ENCODE measurements at regions not wholly inside any gene's neighbourhood (a gene's known extent, or its start where the extent isn't known, plus 50 kb on each side); places are given as distances from the start of the nearest gene placed in this dataset.

- no peak overlapping the region for H3K27ac ChIP-seq (ENCODE audit: low read depth in 1 of 2, low read length in 2 of 2)
- no peaks in the 10 kb centered on the region for H3K9me3 ChIP-seq (ENCODE audit: control insufficient read depth, low read length)
- H3K4me1 ChIP-seq (ENCODE audit: control insufficient read depth in 1 of 2, insufficient read depth in 2 of 2, low read length in 2 of 2), result no peaks in the 10 kb centered on the region
- no peak overlapping the region for H3K4me3 ChIP-seq (ENCODE audit: low read length in 2 of 2)
- DNase-seq (no peak), ATAC-seq (ENCODE audit: low FRiP score) (no peak)
- no peaks in the 10 kb centered on the region for H3K36me3 ChIP-seq (ENCODE audit: control insufficient read depth in 1 of 2, insufficient read depth in 2 of 2, low read length in 1 of 2)
- H3K27me3 ChIP-seq (ENCODE audit: control insufficient read depth in 1 of 2, insufficient read depth in 2 of 2, low read length in 1 of 2), result no peaks in the 10 kb centered on the region
- 89 to 97% methylated on average over 1 of the region's 1 CpG for WGBS, 2 donors
- intact Hi-C loops (cut with DNase I), result no loop called here
These were observed 695.7 kb upstream of the GALNTL6 start for GRCh38 chr4:171117457-171117856.

- ATAC-seq (ENCODE audit: low FRiP score), result no peak
- H3K4me3 ChIP-seq (ENCODE audit: low read length in 2 of 2), result no peak overlapping the region
- intact Hi-C loops (cut with DNase I), result no loop called here
These were observed 711.4 kb upstream of the GALNTL6 start for GRCh38 chr4:171101845-171102244.

GRCh38 chr4:171087089-171087488 is 726.1 kb upstream of the GALNTL6 start:
- WGBS, 2 donors, result 94% methylated on average over 2 of the region's 2 CpGs
- H3K4me1 ChIP-seq (ENCODE audit: control insufficient read depth in 1 of 2, insufficient read depth in 2 of 2, low read length in 2 of 2), result no peaks in the 10 kb centered on the region
- no peak overlapping the region for H3K4me3 ChIP-seq (ENCODE audit: low read length in 2 of 2)
- no peaks in the 10 kb centered on the region for H3K27me3 ChIP-seq (ENCODE audit: control insufficient read depth in 1 of 2, insufficient read depth in 2 of 2, low read length in 1 of 2)
- no peak for ATAC-seq (ENCODE audit: low FRiP score)
- H3K9me3 ChIP-seq (ENCODE audit: control insufficient read depth, low read length), result no peaks in the 10 kb centered on the region
- intact Hi-C loops (cut with DNase I), result no loop called here
- no peaks in the 10 kb centered on the region for H3K36me3 ChIP-seq (ENCODE audit: control insufficient read depth in 1 of 2, insufficient read depth in 2 of 2, low read length in 1 of 2)
- H3K27ac ChIP-seq (ENCODE audit: low read depth in 1 of 2, low read length in 2 of 2), result no peak overlapping the region
- no peak for DNase-seq

More at GRCh38 chr4:171101845-171102244, 711.4 kb upstream of the GALNTL6 start:
- H3K9me3 ChIP-seq (ENCODE audit: control insufficient read depth, low read length), result no peaks in the 10 kb centered on the region
- H3K36me3 ChIP-seq (ENCODE audit: control insufficient read depth in 1 of 2, insufficient read depth in 2 of 2, low read length in 1 of 2), result no peaks in the 10 kb centered on the region
- DNase-seq, result no peak
- no peaks in the 10 kb centered on the region for H3K27me3 ChIP-seq (ENCODE audit: control insufficient read depth in 1 of 2, insufficient read depth in 2 of 2, low read length in 1 of 2)
- no peak overlapping the region for H3K27ac ChIP-seq (ENCODE audit: low read depth in 1 of 2, low read length in 2 of 2)
- no peaks in the 10 kb centered on the region for H3K4me1 ChIP-seq (ENCODE audit: control insufficient read depth in 1 of 2, insufficient read depth in 2 of 2, low read length in 2 of 2)

GRCh38 chr4:171067422-171067821 is 745.8 kb upstream of the GALNTL6 start:
- Histone ChIP-seq H3K36me3 (ENCODE audit: control insufficient read depth in 1 of 2, insufficient read depth in 2 of 2, low read length in 1 of 2) (no peaks in the 10 kb centered on the region), H3K4me3 (ENCODE audit: low read length in 2 of 2) (no peak overlapping the region), H3K4me1 (ENCODE audit: control insufficient read depth in 1 of 2, insufficient read depth in 2 of 2, low read length in 2 of 2) (no peaks in the 10 kb centered on the region), H3K9me3 (ENCODE audit: control insufficient read depth, low read length) (no peaks in the 10 kb centered on the region), H3K27ac (ENCODE audit: low read depth in 1 of 2, low read length in 2 of 2) (no peak overlapping the region), H3K27me3 (ENCODE audit: control insufficient read depth in 1 of 2, insufficient read depth in 2 of 2, low read length in 1 of 2) (no peaks in the 10 kb centered on the region)
- WGBS, 2 donors, result 70 to 71% methylated on average over 1 of the region's 1 CpG
- DNase-seq, result no peak
- intact Hi-C loops (cut with DNase I), result no loop called here
- no peak for ATAC-seq (ENCODE audit: low FRiP score)

- no peak for ATAC-seq (ENCODE audit: low FRiP score)
- Histone ChIP-seq H3K27me3 (ENCODE audit: control insufficient read depth in 1 of 2, insufficient read depth in 2 of 2, low read length in 1 of 2) (no peaks in the 10 kb centered on the region), H3K4me1 (ENCODE audit: control insufficient read depth in 1 of 2, insufficient read depth in 2 of 2, low read length in 2 of 2) (no peaks in the 10 kb centered on the region), H3K9me3 (ENCODE audit: control insufficient read depth, low read length) (no peaks in the 10 kb centered on the region), H3K4me3 (ENCODE audit: low read length in 2 of 2) (no peak overlapping the region), H3K27ac (ENCODE audit: low read depth in 1 of 2, low read length in 2 of 2) (no peak overlapping the region), H3K36me3 (ENCODE audit: control insufficient read depth in 1 of 2, insufficient read depth in 2 of 2, low read length in 1 of 2) (no peaks in the 10 kb centered on the region)
- WGBS, 2 donors, result 77 to 80% methylated on average over 1 of the region's 1 CpG
- intact Hi-C loops (cut with DNase I), result no loop called here
- no peak for DNase-seq
These were observed 763.8 kb upstream of the GALNTL6 start for GRCh38 chr4:171049380-171049779.

GRCh38 chr4:171042989-171043524 is 770.1 kb upstream of the GALNTL6 start:
- no peaks in the 10 kb centered on the region for H3K4me1 ChIP-seq (ENCODE audit: control insufficient read depth in 1 of 2, insufficient read depth in 2 of 2, low read length in 2 of 2)
- peaks cover 4% of the 10 kb centered on the region for H3K9me3 ChIP-seq (ENCODE audit: control insufficient read depth, low read length)
- intact Hi-C loops (cut with DNase I), result no loop called here
- no peaks in the 10 kb centered on the region for H3K36me3 ChIP-seq (ENCODE audit: control insufficient read depth in 1 of 2, insufficient read depth in 2 of 2, low read length in 1 of 2)
- no peaks in the 10 kb centered on the region for H3K27me3 ChIP-seq (ENCODE audit: control insufficient read depth in 1 of 2, insufficient read depth in 2 of 2, low read length in 1 of 2)
- DNase-seq (no peak), ATAC-seq (ENCODE audit: low FRiP score) (no peak)
- 93 to 96% methylated on average over 42 to 46 of the region's 46 CpGs for WGBS, 2 donors
- no peak overlapping the region for H3K4me3 ChIP-seq (ENCODE audit: low read length in 2 of 2)
- H3K27ac ChIP-seq (ENCODE audit: low read depth in 1 of 2, low read length in 2 of 2), result no peak overlapping the region

- DNase-seq, result no peak
- intact Hi-C loops (cut with DNase I), result no loop called here
- Histone ChIP-seq H3K9me3 (ENCODE audit: control insufficient read depth, low read length) (no peaks in the 10 kb centered on the region), H3K4me1 (ENCODE audit: control insufficient read depth in 1 of 2, insufficient read depth in 2 of 2, low read length in 2 of 2) (no peaks in the 10 kb centered on the region), H3K27me3 (ENCODE audit: control insufficient read depth in 1 of 2, insufficient read depth in 2 of 2, low read length in 1 of 2) (no peaks in the 10 kb centered on the region), H3K27ac (ENCODE audit: low read depth in 1 of 2, low read length in 2 of 2) (no peak overlapping the region), H3K36me3 (ENCODE audit: control insufficient read depth in 1 of 2, insufficient read depth in 2 of 2, low read length in 1 of 2) (no peaks in the 10 kb centered on the region), H3K4me3 (ENCODE audit: low read length in 2 of 2) (no peak overlapping the region)
- 86 to 90% methylated on average over 3 of the region's 3 CpGs for WGBS, 2 donors
- ATAC-seq (ENCODE audit: low FRiP score), result no peak
These were observed 777.3 kb upstream of the GALNTL6 start for GRCh38 chr4:171035909-171036308.

GRCh38 chr4:171031338-171031737 is 781.9 kb upstream of the GALNTL6 start:
- Histone ChIP-seq H3K9me3 (ENCODE audit: control insufficient read depth, low read length) (no peaks in the 10 kb centered on the region), H3K27me3 (ENCODE audit: control insufficient read depth in 1 of 2, insufficient read depth in 2 of 2, low read length in 1 of 2) (no peaks in the 10 kb centered on the region), H3K4me3 (ENCODE audit: low read length in 2 of 2) (no peak overlapping the region), H3K4me1 (ENCODE audit: control insufficient read depth in 1 of 2, insufficient read depth in 2 of 2, low read length in 2 of 2) (no peaks in the 10 kb centered on the region), H3K27ac (ENCODE audit: low read depth in 1 of 2, low read length in 2 of 2) (no peak overlapping the region), H3K36me3 (ENCODE audit: control insufficient read depth in 1 of 2, insufficient read depth in 2 of 2, low read length in 1 of 2) (no peaks in the 10 kb centered on the region)
- whole genome bisulfite sequencing, 2 donors, result 85 to 87% methylated on average over 1 of the region's 1 CpG
- ATAC-seq (ENCODE audit: low FRiP score) (no peak), DNase-seq (no peak)
- intact Hi-C loops (cut with DNase I), result no loop called here

- intact Hi-C loops (cut with DNase I), result no loop called here
- 50 to 57% methylated on average over 2 of the region's 2 CpGs for WGBS, 2 donors
- Histone ChIP-seq H3K27ac (ENCODE audit: low read depth in 1 of 2, low read length in 2 of 2) (no peak overlapping the region), H3K4me1 (ENCODE audit: control insufficient read depth in 1 of 2, insufficient read depth in 2 of 2, low read length in 2 of 2) (no peaks in the 10 kb centered on the region), H3K9me3 (ENCODE audit: control insufficient read depth, low read length) (no peaks in the 10 kb centered on the region), H3K27me3 (ENCODE audit: control insufficient read depth in 1 of 2, insufficient read depth in 2 of 2, low read length in 1 of 2) (no peaks in the 10 kb centered on the region), H3K36me3 (ENCODE audit: control insufficient read depth in 1 of 2, insufficient read depth in 2 of 2, low read length in 1 of 2) (no peaks in the 10 kb centered on the region), H3K4me3 (ENCODE audit: low read length in 2 of 2) (no peak overlapping the region)
- DNase-seq (no peak), ATAC-seq (ENCODE audit: low FRiP score) (no peak)
These were observed 787.4 kb upstream of the GALNTL6 start for GRCh38 chr4:171025776-171026175.
